Body of pancreas (tissue), 4 donors: ENCODE measurements at regions not wholly inside any gene's neighbourhood (a gene's known extent, or its start where the extent isn't known, plus 50 kb on each side); places are given as distances from the start of the nearest gene placed in this dataset.

Experiments
- CTCF ChIP-seq, 7 experiments: fragments of 450-650 bp in 4 of 7; fragments of 200-600 bp in 3 of 7; sonication (generic) in 3 of 7; IDR thresholded peaks; one replicate each; pipeline ENCODE4 v1.5.1; 2016 to 2019; ENCODE audit warnings: antibody characterized with exemption in 7 of 7
- POLR2A ChIP-seq, 3 donors: fragments of 450-650 bp; IDR thresholded peaks; one replicate each; pipeline ENCODE4 v1.6.1; 2016; ENCODE audit warnings: antibody characterized with exemption in 3 of 3, mild to moderate bottlenecking in 2 of 3

DNA sequence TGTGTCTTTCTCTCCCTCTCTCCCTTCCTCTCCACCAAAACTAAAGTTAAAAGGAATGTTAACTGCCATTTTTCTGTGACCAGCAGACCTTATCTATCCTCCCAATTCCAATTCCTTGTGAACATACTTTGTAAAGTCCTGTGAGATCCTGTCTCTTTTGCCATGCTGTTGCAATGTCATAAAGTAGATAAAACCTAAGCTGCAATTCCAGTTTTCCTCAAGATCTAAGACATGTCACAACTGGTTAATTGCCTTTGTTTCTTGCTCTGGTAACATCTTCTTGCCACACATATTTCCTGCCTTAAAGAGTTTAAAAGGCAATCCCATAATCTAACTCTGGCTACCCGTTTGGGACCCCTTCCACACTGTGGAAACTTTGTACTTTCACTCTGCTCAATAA is 188.7 kb downstream of the PYDC2 start:
- TF ChIP-seq CTCF (IDR thresholded peaks at IDR 0.05) (no peak), POLR2A (IDR thresholded peaks at IDR 0.05) (no peak)
